NCI-H1048 (cell line): ENCODE measurements at regions not wholly inside any gene's neighbourhood (a gene's known extent, or its start where the extent isn't known, plus 50 kb on each side); places are given as distances from the start of the nearest gene placed in this dataset.

Source experiments
- DNase-seq: peaks from one replicate; lab custom pipeline; 2025; lab: John Stamatoyannopoulos, UW

DNA sequence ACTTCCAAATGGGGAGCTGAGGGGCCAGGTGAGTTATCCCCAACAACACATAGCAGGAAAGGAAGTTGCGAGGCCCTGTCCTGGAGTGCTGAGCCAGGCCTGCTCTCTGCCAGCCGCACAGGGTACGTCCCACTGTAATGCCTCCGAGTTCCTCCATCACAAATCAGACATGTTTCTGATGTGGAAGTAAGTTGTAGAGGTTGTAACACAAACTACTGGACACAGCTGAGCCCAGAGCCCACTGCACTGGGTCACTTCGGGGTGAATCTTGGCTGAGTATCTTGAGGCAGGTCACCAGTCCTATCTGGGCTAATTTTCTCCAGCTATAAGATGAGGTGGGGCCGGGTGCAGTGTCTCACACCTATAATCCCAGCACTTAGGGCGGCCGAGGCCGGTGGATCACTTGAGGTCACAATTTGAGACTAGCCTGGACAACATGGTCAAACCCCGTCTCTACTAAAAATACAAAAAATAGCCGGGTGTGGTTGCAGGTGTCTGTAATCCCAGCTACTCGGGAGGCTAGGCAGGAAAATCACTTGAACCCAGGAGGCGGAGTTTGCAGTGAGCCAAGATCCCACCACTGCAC is 100.8 kb upstream of the CDH5 start:
- DNase-seq = no peak

DNA sequence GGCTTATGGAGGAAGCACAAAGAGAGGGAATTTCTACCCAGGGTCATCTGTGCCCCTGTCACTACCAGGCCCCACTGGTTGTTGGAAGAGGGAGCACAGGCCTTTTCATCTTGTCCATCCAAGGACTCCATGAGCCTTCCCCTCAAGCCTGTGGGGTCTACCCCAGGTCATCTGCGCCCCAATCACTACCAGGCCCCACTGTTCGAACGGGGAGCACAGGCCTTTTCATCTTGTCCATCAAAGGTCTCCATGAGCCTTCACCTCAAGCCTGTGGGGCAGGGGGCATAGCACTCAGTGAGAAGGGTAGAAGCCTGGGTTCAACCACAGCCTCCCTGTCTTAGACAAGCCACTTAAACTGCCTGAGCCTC is 101.5 kb upstream of the CDH5 start:
- DNase-seq = no peak

DNA sequence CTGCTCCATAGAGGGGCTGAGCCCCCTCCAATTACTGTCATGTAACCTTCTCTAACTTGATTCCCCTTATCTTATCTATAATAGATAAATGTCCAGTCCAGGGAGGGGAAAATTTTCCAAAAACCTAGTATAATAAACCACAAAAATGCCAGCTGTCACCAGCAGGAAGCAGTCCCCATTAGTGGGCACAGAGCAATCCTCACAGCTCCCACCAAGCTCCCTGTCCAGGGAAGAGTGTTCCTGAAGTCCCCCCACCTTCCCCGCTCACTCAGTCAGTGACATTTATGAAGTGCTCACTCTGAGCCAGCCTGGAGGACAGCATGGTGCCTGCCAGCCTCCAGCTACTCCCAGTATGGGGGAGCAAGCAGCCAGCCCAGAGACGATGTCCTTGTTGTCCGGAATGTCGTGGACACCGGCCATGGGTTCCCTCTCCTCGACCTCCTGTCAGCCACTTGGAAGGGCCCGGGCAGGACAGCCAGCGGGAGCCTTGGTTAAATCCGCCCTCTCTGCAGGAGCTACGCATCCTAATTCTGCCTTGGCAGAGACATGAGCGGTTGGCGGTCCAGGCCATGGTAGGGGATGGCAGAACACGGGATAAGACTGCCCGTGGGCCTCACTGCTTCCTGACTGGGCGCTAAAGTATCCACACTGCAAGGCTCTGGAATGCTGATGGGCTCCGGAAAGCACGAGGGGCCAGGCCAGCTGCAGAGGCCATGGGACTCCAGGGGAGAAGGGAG is 102.0 kb upstream of the CDH5 start:
- DNase-seq = no peak

DNA sequence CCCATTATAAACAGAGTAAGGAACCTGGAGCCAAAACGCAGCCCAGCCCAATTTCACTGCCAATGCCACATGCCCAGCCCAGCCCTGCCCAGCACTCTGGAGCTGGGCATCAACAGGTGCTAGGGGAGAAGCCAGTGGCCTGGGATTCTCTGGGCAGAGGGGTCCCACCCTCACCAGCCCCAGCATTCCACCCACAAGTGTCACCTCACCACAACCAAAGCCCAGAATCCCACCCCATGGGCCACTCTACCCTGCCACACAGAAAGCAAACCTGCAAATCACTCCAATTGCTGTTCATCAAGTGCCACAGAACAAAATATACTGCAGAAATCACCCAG is 102.5 kb upstream of the CDH5 start:
- no peak for DNase-seq

DNA sequence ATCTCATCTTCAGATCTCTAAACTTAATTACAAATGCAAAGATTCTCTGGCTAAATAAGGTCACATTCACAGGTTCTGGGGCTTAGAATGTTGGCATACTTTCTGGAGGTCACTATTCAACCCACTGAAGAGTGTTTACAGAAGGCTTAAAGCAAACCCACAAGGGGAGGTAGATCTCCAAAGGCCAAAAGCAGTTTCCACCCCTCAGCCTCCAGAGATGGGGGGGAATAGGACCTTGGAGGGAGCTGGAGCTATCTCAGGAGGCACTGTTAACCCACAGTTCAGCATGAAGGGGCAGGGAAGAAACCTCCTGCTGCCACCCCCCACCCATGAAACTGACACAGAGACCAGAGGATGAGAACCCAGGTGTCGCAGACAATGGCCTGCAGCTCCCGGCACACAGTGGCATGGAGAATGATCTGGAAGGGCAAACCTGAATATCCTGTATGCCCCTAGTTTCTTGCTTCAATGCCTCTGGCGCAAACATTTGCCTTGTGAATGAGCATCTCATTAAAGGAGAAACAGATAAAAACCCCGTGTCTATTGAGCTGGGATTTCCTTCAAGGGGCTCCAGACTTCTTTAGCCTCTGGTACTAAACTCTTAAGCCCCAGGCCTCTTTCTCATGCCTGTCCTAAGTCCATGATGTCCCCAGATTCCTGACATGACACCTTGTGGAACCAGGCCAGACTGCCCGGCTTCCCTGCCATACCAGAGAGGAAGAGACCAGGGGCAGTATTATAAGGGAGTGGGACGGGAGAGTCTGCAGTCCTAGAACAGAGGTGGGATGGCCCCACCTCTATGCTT is 103.1 kb upstream of the CDH5 start:
- DNase-seq = no peak

DNA sequence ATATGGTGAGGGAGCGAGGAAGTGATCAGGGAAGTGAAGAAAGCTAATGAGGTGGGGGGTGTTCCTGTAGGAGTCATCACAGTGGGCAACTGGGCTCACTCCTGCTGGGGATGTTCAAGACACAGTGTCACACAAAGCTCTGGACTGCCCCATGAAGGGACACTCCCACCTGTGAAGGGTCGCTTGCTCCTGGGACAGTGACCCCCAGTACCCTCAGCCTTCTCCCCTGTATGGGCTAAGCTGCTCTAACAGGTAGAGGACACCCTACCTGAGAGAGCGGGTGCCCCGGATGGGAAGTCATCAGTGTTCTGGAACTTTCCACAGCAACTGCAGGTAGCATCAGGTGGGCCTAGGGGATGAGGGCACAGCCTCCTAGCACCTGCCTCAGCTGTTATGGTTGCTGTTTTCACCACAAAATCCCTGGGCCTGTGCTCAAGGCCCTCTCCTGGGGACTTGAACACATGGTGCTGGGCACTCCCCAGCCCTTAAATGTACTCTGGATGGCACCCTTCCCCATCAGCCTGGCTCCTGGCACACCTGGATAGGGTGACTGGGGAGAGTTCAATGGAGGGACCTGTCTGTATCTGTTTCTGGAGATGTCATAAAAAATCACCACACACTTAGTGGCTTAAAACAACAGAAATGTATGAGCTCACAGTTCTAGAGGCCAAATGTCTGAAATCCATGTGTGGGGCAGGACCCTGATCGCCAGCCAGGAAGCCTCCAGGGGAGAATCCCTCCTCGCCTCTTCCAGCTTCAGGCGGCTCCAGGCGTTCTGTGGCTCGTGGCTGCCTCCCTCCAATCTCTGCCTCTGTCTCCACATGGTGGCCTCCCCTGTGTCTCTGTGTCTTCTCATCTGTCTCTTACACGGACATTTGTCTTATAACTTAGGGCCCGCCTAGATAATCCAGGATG is 104.0 kb upstream of the CDH5 start:
- no peak for DNase-seq

DNA sequence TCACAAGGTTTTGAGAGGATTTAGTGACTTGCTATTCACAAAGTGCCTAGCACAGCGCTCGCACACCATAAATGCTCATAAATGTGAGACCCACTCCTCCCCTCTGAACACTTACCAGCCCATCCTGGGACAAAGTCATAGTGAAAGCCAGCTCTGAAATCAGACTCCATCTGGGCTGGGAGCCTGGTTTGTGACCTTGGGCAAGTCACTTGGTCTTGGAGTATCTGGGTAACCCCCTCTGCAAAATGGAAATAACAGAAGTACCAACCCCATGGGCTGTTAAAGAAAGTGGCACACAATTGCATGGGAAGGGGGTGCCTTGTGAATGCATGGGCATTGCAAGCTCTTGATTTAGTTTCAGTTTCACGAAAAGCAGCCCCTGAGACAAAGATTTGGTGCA is 104.7 kb upstream of the CDH5 start:
- DNase-seq = no peak

DNA sequence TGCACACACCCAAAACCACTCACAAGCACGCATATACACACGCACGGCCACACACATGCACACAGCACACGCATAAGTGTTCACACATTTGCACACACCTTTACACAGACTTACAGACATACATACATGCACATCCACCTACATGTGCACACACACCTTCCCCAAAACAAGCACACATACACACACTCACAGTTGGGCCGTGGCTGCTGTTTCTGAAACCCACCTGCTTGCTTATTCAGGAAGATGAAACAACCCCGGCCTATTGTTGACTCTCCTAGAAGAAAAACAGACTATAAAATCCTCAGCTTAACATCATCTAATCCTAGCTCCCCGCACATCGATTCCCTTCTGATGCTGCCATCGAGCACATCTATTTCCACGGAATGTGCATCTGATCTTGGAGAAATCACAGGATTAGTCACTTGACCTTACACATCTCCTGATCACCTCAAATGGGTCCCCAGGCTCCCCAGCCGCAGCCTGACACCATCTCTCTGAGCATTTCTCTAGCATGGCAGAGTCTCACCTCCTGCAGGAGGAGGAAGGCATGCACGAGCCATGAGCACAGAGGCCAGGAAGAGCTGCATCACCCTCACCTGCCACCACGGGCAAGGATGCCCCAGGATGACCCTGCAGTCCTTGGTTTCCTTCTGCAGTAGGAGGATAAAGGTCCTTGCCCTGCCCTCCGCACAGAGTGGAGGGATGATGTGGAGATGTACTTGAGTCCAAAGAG is 105.8 kb upstream of the CDH5 start:
- DNase-seq = no peak

DNA sequence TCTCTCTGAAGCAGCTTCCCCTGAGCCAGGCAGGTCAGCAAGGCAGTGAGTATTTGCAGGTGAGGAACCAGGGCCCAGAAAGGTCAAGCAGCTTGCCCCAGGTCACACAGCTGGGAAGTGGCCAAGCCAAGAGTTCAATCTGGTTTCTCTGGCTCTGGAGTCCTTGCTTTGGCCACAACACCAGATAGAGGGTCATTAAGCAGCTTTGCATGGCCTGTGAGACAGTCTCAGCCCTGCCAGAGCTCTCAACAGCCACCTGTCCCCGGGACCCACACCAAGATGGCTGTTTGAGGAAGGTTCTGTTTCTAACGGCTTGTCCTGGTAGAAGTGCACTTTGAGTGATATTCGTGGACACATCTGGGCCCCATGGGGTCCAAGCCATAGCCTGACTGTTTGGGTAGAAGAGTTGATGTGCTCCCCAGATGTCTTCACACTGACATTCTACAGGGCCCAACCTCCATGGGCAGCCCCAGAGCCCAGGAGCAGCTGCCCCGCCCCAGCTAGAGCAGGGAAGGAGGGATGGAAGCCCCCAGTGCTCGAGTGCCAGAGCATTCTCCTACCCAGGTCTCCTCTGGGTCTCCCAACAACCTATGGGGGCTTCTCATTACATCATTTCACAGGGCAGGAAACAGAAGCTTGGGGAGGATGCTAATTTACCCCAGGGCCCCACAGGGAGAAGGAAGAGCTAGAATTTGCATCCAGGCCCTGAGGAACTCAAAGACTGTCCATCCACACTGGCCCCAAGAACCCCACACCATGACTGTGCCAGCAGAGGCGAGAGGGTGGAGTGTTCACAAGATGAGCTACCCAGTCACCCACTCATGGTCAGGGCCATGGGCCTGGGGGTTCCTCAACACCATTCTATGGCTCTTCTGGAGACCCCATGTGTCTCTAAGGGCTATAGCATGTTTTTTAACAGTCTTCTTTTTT is 107.3 kb upstream of the CDH5 start:
- no peak for DNase-seq

DNA sequence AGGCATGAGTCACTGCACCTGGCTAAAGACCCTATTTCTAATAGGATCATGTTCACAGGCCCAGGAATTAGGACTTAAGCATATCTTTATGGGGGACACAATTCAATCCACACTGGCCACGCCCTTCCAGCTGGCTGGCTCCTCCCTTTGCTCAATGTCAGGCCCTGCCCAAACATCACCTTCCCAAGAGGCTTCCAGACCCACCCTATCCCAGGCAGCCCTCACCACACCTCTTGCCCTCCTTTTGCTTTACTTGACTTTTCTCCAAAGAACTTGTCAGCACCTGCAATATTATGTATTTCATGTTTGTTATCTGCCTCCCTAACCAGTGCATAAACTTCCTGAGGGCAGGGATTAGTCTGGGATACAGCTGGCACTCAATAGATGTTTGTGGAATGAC is 109.6 kb upstream of the CDH5 start:
- DNase-seq = no peak

DNA sequence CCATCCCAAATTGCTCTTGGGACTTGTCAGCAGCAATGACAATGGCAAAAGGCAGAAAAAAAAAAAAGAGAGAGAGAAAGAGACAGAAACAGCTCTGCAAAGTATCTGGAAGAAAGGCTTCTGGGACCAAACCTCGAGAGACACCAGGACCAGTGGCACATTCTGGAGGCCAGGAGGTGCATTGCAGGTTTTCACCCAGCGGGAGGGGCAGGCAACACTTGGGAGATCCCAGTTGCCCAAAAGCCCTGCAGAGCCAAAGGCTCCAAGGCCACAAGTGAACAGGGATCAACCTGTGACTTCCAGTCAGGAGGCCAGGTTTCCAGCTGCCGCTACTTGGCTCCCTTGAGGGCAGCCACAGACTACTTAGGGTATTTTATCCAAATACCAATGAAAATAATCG is 110.8 kb upstream of the CDH5 start:
- no peak for DNase-seq

DNA sequence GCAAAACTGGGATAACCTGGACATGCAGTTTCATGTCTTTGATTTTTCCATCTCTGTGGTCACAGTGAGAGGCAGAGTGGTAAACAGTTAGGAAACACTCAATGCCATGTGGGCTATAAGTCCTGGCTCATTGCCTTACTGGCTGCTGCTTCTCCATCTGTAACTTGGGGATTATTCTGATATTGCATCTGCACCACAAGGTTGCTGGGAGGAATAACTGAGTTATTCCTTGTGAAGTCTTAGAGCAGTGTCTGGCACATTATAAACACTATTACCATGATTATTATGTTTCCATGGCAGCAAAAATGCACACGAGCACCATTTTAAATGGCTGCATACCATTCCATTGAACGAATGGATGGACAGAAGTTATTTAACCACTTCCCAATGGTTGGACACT is 111.7 kb upstream of the CDH5 start:
- DNase-seq = no peak

DNA sequence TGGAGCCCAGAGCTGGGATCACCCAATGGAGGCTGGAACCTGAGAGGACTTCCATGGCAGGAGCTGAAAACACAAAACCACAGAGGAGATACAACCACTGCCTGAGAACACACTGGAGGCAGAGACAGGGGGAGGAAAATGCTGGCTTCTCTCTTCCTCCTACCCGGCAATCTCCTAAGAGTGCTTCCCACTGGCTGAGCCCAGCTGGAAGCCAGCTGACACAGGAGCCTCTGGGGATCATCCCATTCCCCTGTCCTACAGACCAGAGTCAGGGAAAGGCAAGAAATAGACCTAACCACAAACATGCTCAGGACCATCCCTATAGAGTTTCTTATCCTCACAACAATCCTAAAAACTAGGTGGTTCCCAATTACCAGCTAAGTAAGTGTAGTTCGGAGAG is 112.4 kb upstream of the CDH5 start:
- no peak for DNase-seq

DNA sequence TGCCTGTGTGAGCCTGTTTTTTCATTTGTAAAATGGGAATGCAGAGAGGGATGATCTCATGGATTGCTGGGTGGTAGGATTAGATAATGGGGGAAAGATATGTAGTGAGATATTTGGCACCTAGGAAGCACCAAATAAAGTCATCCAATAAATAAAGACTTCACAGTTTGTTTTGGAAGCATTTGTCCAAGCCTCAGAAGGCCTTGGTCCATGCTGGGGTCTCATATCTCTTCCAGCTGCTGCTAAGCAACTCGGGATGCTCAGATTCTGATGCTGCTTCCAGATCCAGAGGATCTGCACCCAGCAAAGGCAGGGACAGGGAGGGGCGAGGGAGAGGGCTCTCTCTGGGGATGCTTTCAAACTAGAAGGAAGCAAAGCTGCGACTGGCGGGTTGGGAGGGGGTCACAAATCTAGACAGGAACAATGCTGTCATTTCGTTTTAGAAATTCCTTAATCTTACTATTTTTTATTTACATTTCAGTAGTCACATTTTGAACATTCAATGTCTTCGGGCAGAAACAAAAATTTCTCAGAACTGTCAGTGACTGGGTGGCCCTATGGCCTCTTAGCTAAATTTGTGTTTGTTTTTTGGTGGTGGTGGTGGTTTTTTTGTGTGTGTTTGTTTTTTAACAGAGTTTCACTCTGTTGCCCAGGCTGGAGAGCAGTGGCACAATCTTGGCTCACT is 114.9 kb upstream of the CDH5 start:
- DNase-seq = no peak

DNA sequence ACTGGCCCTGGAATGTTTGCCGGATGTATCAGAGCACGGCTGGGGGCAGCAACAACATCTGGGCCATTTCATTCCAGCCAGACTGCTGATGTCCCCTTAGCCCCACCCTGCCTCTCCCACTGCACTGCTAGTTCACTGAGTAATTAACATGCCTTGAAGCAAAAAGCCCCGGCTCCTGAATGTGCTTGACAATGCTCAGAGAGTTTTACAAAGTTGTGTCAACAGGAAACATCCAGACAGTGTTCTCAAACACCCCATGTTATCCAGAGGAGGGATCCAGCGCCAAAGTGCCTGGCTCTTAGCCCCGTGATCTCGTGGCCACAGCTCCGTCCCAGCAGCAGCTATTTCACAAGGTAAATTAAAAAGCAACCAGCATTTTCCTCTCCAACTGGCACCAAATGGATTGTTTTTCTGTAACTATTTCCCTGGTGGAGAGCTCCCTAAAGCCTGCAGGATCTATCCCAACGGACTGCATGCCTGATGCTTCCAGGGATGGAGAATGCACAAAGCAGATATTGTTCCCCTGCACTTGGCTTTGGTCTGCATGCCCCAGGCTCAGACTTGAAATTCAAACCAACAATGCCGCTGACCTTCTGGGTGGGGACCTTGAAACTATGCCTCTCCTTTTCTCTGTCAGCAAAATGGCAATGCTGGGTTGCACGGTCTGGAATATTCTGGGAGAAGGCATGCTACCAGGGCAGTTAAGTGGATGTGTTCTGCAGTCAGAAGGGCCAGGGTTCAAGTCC is 115.6 kb upstream of the CDH5 start:
- DNase-seq = no peak

DNA sequence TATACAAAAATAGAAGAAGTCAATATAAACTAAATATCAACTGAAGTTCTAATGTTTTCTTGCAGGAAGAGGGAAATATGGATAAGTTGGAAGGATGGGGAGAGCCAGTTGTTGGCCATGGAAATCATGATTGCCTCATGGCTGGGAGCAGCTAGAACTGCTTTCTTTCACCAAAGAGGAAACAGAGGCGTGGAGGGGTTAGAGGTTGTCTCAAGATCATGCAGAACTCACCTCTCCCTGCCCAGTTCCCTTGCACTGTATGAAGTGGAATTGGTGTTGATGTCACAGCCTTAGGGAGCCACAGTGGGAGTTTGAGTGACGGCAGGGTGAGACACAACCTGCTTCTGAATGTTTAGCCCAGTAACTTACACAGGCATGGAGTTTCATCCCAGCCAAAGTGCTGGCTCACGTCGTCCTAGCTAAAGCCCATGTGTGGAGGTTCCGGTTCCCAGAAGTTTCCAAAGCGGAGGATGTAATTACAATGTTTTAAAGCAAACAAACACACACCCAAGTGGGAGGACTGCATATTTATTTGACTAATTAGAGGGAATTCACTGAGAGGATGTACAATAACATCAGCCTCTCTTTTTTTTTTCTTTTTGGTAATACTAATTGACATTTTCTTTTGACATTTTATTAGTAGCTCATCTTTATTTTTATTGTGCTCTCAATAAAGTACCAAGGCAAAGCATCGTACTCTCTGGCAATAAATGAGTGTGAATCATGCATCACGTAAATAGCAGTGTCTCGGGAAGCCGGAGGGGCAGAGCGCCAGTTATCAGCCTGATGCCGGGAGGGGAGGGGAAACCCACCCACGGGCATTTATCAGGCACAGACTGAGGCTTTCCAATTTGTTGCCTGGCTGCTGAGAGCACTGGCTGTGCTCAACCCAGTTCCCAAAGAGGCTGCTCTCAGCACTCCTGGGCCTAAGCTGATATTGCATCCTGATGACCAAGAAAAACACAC is 118.7 kb upstream of the CDH5 start:
- DNase-seq = no peak

DNA sequence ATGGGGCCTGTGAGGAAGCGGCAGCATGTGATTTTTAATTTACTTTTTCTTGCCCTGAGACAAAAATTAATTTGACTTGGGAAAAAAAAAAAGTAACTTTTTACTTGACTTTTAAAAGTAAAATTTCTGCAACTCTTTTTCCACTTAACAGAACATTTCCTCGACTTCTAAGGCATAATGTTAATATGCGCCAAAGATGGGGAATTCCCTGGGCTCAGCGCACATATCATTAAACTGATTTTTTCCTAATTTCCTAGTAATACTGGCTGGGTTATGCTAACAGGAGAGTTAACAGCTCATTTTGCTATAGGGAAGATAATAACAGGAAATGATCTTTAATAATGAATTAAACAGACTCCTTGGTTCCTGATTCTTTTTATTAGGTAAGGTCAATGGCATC is 120.6 kb upstream of the CDH5 start:
- DNase-seq = no peak

DNA sequence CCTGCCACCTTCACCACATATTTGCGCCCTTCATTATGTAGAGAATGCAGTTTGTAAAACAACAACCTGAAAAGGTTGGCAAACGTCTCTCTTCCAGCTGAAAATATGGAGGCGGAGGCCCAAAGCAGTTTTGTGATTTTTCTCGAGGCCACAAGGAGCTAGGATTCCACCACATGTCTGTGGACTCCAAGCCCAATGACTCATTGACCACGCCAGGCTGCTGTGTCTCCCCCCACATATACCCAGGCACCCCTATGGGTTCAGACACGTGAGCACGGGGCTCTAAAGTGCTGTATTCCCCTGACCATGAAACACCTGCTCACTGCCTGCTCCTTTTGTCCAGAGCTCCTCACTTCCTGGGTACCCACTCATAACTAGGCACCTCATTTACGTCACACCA is 121.4 kb upstream of the CDH5 start:
- DNase-seq = no peak
